HG03354 (cell line): ENCODE measurements at regions not wholly inside any gene's neighbourhood (a gene's known extent, or its start where the extent isn't known, plus 50 kb on each side); places are given as distances from the start of the nearest gene placed in this dataset.
"Not testable (repeated sequence)": the region's sequence is repeated elsewhere in the genome, so short reads cannot be mapped to it uniquely, and the experiment has no call there.

ENCODE experiments used
- ATAC-seq: cut with Tn5 transposase; IDR thresholded peaks from one replicate; pipeline ENCODE4 v1.9.1; 2021; ENCODE audit warnings: mild to moderate bottlenecking; ENCODE audit not compliant: unreplicated experiment, poor library complexity, severe bottlenecking

- ATAC-seq: no peak
These were observed 165.1 kb downstream of the ANKRD7 start for GRCh38 chr7:118389629-118390028.

GRCh38 chr7:118404211-118404610 lies 179.7 kb downstream of the ANKRD7 start:
- ATAC-seq: no peak

- ATAC-seq: no peak
These were observed 193.9 kb downstream of the ANKRD7 start for GRCh38 chr7:118418433-118418832.

- no peak for ATAC-seq
These were observed 196.4 kb downstream of the ANKRD7 start for GRCh38 chr7:118420888-118421287.

- ATAC-seq: no peak
These were observed 204.6 kb downstream of the ANKRD7 start for GRCh38 chr7:118429141-118429540.

GRCh38 chr7:118436663-118437062 lies 212.2 kb downstream of the ANKRD7 start:
- ATAC-seq: no peak

- not testable (repeated sequence) for ATAC-seq
These were observed 224.5 kb downstream of the ANKRD7 start for GRCh38 chr7:118449030-118449429.

GRCh38 chr7:118449797-118450567 lies 225.5 kb downstream of the ANKRD7 start:
- ATAC-seq: no peak

- peak; percentile 56 for ATAC-seq
These were observed 227.6 kb downstream of the ANKRD7 start for GRCh38 chr7:118452128-118452527.

- ATAC-seq: no peak
These were observed 242.9 kb downstream of the ANKRD7 start for GRCh38 chr7:118467381-118467780.

GRCh38 chr7:118472581-118472980 lies 248.1 kb downstream of the ANKRD7 start:
- no peak for ATAC-seq

- no peak for ATAC-seq
These were observed 248.8 kb downstream of the ANKRD7 start for GRCh38 chr7:118473271-118473670.

- ATAC-seq: no peak
These were observed 251.5 kb downstream of the ANKRD7 start for GRCh38 chr7:118476036-118476435.

GRCh38 chr7:118477036-118477435 lies 252.5 kb downstream of the ANKRD7 start:
- ATAC-seq: no peak

- no peak for ATAC-seq
These were observed 253.7 kb downstream of the ANKRD7 start for GRCh38 chr7:118478236-118478635.

- ATAC-seq: no peak
These were observed 254.4 kb downstream of the ANKRD7 start for GRCh38 chr7:118478931-118479330.

- no peak for ATAC-seq
These were observed 268.0 kb downstream of the ANKRD7 start for GRCh38 chr7:118492466-118492865.

- no peak for ATAC-seq
These were observed 271.7 kb downstream of the ANKRD7 start for GRCh38 chr7:118496138-118496644.

- ATAC-seq: no peak
These were observed 277.7 kb downstream of the ANKRD7 start for GRCh38 chr7:118502235-118502634.

- ATAC-seq: no peak
These were observed 286.6 kb downstream of the ANKRD7 start for GRCh38 chr7:118511146-118511545.

GRCh38 chr7:118517275-118517674 lies 292.8 kb downstream of the ANKRD7 start:
- ATAC-seq: no peak

- no peak for ATAC-seq
These were observed 300.5 kb downstream of the ANKRD7 start for GRCh38 chr7:118525020-118525419.
